ENCODE measurements at regions not wholly inside any gene's neighbourhood (a gene's known extent, or its start where the extent isn't known, plus 50 kb on each side); places are given as distances from the start of the nearest gene placed in this dataset.

- Histone ChIP-seq H3K27me3 (ENCODE audit: insufficient read depth, poor library complexity, severe bottlenecking) (no peaks in the 10 kb centered on the region), H3K27ac (replicated peaks) (no peak overlapping the region), H3K4me3 (replicated peaks; ENCODE audit: insufficient read depth, low read length) (no peak overlapping the region)
- no peak for DNase-seq (ENCODE audit: low read depth in 1 of 2, low spot score in 1 of 2)
- TF ChIP-seq SPI1 (IDR thresholded peaks at IDR 0.05; ENCODE audit: borderline replicate concordance, low read depth) (no peak), GABPA (IDR thresholded peaks at IDR 0.05; ENCODE audit: low read depth) (no peak), POLR2AphosphoS5 (IDR thresholded peaks at IDR 0.05; ENCODE audit: low read depth) (no peak), REST (IDR thresholded peaks at IDR 0.05; ENCODE audit: insufficient replicate concordance, low read depth) (no peak)
These were observed 513.4 kb downstream of the TBC1D22A start for GRCh38 chr22:47275605-47276449.

- Histone ChIP-seq H3K27ac (replicated peaks) (no peak overlapping the region), H3K4me3 (replicated peaks; ENCODE audit: insufficient read depth, low read length) (no peak overlapping the region), H3K27me3 (ENCODE audit: insufficient read depth, poor library complexity, severe bottlenecking) (no peaks in the 10 kb centered on the region)
- no peak for DNase-seq (ENCODE audit: low read depth in 1 of 2, low spot score in 1 of 2)
- TF ChIP-seq CTCF (IDR thresholded peaks at IDR 0.05; ENCODE audit: insufficient read depth, low read length) = no peak
- no peak for TF ChIP-seq SPI1 (IDR thresholded peaks at IDR 0.05; ENCODE audit: borderline replicate concordance, low read depth)
- TF ChIP-seq GABPA (IDR thresholded peaks at IDR 0.05; ENCODE audit: low read depth) = no peak
- no peak for TF ChIP-seq REST (IDR thresholded peaks at IDR 0.05; ENCODE audit: insufficient replicate concordance, low read depth)
- no peak for TF ChIP-seq POLR2AphosphoS5 (IDR thresholded peaks at IDR 0.05; ENCODE audit: low read depth)
These were observed 511.7 kb downstream of the TBC1D22A start for GRCh38 chr22:47274196-47274595.

- Histone ChIP-seq H3K27me3 (ENCODE audit: insufficient read depth, poor library complexity, severe bottlenecking) (no peaks in the 10 kb centered on the region), H3K4me3 (replicated peaks; ENCODE audit: insufficient read depth, low read length) (no peak overlapping the region), H3K27ac (replicated peaks) (no peak overlapping the region)
- no peak for DNase-seq (ENCODE audit: low read depth in 1 of 2, low spot score in 1 of 2)
- TF ChIP-seq REST (IDR thresholded peaks at IDR 0.05; ENCODE audit: insufficient replicate concordance, low read depth) (no peak), POLR2AphosphoS5 (IDR thresholded peaks at IDR 0.05; ENCODE audit: low read depth) (no peak), SPI1 (IDR thresholded peaks at IDR 0.05; ENCODE audit: borderline replicate concordance, low read depth) (no peak), CTCF (IDR thresholded peaks at IDR 0.05; ENCODE audit: insufficient read depth, low read length) (no peak), GABPA (IDR thresholded peaks at IDR 0.05; ENCODE audit: low read depth) (no peak)
These were observed 508.1 kb downstream of the TBC1D22A start for GRCh38 chr22:47270463-47271135.

All from HL-60 (cell line).